Sciatic nerve (tissue), 2 donors: ENCODE measurements at regions not wholly inside any gene's neighbourhood (a gene's known extent, or its start where the extent isn't known, plus 50 kb on each side); places are given as distances from the start of the nearest gene placed in this dataset.
"Not testable (repeated sequence)": the region's sequence is repeated elsewhere in the genome, so short reads cannot be mapped to it uniquely, and the experiment has no call there.

Source experiments
- ATAC-seq: fragments of 200-7000 bp; cut with Tn5 transposase; one replicate; pipeline ENCODE4 v1.9.1; 2020; ENCODE audit warnings: mild to moderate bottlenecking, moderate library complexity
- DNase-seq: peaks from one replicate; pipeline ENCODE4 v3.0.0-alpha.2; 2020; ENCODE audit warnings: low spot score
- intact Hi-C: fragments of 100-400 bp; cut with DNase I; formaldehyde crosslinking; loops from one replicate; pipeline ENCODE4 v1.14.2; 2022
- donor health status: DM: no; HTN: no; CAD: no.
- donor health status: DM: no; HTN: no; CAD: no.

GRCh38 chr7:19552576-19552975, 156.3 kb downstream of the POLR1F start:
- DNase-seq = no peak
- intact Hi-C loops = no loop called here
- no peak for ATAC-seq

GRCh38 chr7:19549246-19549645, 159.6 kb downstream of the POLR1F start:
- ATAC-seq, DNase-seq, intact Hi-C loops: not testable (repeated sequence)

- peak; percentile 81 for ATAC-seq
- intact Hi-C loops = no loop called here
- no peak for DNase-seq
Observed at GRCh38 chr7:19537942-19538401, 170.9 kb downstream of the POLR1F start.

- intact Hi-C loops = no loop called here
- ATAC-seq = no peak
- no peak for DNase-seq
Observed at GRCh38 chr7:19533266-19533665, 175.6 kb downstream of the POLR1F start.

- DNase-seq (no peak), ATAC-seq (peak; percentile 68)
- intact Hi-C loops = no loop called here
Observed at GRCh38 chr7:19530852-19531251, 178.0 kb downstream of the POLR1F start.

- intact Hi-C loops = no loop called here
- ATAC-seq = no peak
- DNase-seq = no peak
Observed at GRCh38 chr7:19530261-19530660, 178.6 kb downstream of the POLR1F start.

- intact Hi-C loops = no loop called here
- ATAC-seq (no peak), DNase-seq (no peak)
Observed at GRCh38 chr7:19526639-19527038, 182.2 kb downstream of the POLR1F start.

- intact Hi-C loops = no loop called here
- ATAC-seq (no peak), DNase-seq (no peak)
Observed at GRCh38 chr7:19522486-19522885, 186.4 kb downstream of the POLR1F start.

- intact Hi-C loops = no loop called here
Observed at GRCh38 chr7:19520392-19520791, 188.4 kb downstream of the POLR1F start.

GRCh38 chr7:19519443-19520021, 189.3 kb downstream of the POLR1F start:
- DNase-seq = no peak
- intact Hi-C loops = no loop called here
- no peak for ATAC-seq

More at GRCh38 chr7:19520392-19520791, 188.4 kb downstream of the POLR1F start:
- DNase-seq (no peak), ATAC-seq (no peak)

GRCh38 chr7:19517546-19517945, 191.3 kb downstream of the POLR1F start:
- DNase-seq, ATAC-seq, intact Hi-C loops: not testable (repeated sequence)

GRCh38 chr7:19508821-19509220, 200.0 kb downstream of the POLR1F start:
- intact Hi-C loops = no loop called here
- ATAC-seq (no peak), DNase-seq (no peak)

- intact Hi-C loops = no loop called here
- DNase-seq (no peak), ATAC-seq (no peak)
Observed at GRCh38 chr7:19508124-19508523, 200.7 kb downstream of the POLR1F start.

- intact Hi-C loops = no loop called here
Observed at GRCh38 chr7:19491821-19492452, 216.9 kb downstream of the POLR1F start.

GRCh38 chr7:19491371-19491770, 217.5 kb downstream of the POLR1F start:
- DNase-seq = no peak
- intact Hi-C loops = no loop called here
- ATAC-seq = no peak

More at GRCh38 chr7:19491821-19492452, 216.9 kb downstream of the POLR1F start:
- DNase-seq (no peak), ATAC-seq (no peak)

- ATAC-seq (no peak), DNase-seq (no peak)
- intact Hi-C loops = no loop called here
Observed at GRCh38 chr7:19489162-19489820, 219.5 kb downstream of the POLR1F start.

- DNase-seq (no peak), ATAC-seq (no peak)
- intact Hi-C loops = no loop called here
Observed at GRCh38 chr7:19488056-19488455, 220.8 kb downstream of the POLR1F start.

GRCh38 chr7:19482628-19483027, 226.2 kb downstream of the POLR1F start:
- ATAC-seq (no peak), DNase-seq (no peak)
- intact Hi-C loops = no loop called here

GRCh38 chr7:19480383-19480782, 228.5 kb downstream of the POLR1F start:
- intact Hi-C loops = no loop called here
- DNase-seq = no peak
- no peak for ATAC-seq

- intact Hi-C loops = no loop called here
- no peak for DNase-seq
Observed at GRCh38 chr7:19470031-19470430, 238.8 kb downstream of the POLR1F start.

More at GRCh38 chr7:19470031-19470430, 238.8 kb downstream of the POLR1F start:
- no peak for ATAC-seq
